DND-41 (cell line): ENCODE measurements at regions not wholly inside any gene's neighbourhood (a gene's known extent, or its start where the extent isn't known, plus 50 kb on each side); places are given as distances from the start of the nearest gene placed in this dataset.

Experiments
- CTCF ChIP-seq: IDR thresholded peaks from 2 replicates; pipeline ENCODE4 v1.5.1; 2012; ENCODE audit warnings: borderline replicate concordance, low read length, moderate library complexity, mild to moderate bottlenecking; ENCODE audit not compliant: poor library complexity, severe bottlenecking; ENCODE audit errors: extremely low read depth
- EZH2 ChIP-seq: IDR thresholded peaks from 3 replicates; pipeline ENCODE4 v1.6.1; 2012; ENCODE audit warnings: borderline replicate concordance, low read depth, mild to moderate bottlenecking, moderate library complexity, low read length, inconsistent platforms; ENCODE audit not compliant: severe bottlenecking

- TF ChIP-seq CTCF (no peak), EZH2 (no peak)
These were observed 148.8 kb downstream of the CRYBB2 start for GRCh38 chr22:25368271-25368670.
